NCI-H774 (cell line): ENCODE measurements at regions not wholly inside any gene's neighbourhood (a gene's known extent, or its start where the extent isn't known, plus 50 kb on each side); places are given as distances from the start of the nearest gene placed in this dataset.

Experiments
- DNase-seq: peaks from one replicate; lab custom pipeline; 2025; lab: John Stamatoyannopoulos, UW

DNA sequence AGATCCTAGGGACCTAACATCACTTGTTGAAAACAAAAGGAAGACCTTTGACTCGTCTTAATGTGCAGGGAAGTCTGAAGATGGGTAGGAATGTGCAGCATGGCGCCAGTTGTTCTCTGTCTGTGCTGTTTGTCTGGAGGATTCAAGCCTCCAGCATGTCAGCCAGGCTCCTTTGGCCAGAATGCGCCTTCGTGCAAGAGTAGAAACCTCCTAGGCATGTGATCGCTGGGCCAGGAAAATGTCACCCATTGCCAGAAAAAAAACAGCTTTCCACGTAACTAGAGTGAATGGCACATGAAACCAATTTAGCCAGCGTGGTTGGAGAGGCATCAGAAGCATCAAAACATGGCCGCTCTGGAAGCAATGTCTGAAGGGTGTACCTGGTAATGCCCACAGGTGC, 132.7 kb downstream of the EDN1 start:
- no peak for DNase-seq

DNA sequence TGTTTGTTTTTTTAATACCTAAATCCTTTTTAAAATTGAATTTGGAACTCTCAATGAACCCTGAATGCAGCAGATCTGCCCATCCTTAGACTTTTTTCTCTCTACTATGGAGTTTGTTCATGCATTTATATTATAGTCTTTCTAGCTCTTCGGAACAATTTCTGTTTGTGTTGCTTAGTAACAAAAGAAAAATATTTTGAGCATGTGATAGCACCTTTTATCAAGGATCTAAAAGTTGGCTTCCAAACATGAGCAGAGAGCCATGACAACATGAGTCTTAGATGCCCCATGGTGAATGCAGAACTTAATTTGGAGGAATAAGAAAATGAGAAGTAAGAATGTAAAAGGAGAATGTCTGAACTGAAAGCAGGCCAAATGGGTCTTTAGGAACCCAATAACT, 133.7 kb downstream of the EDN1 start:
- no peak for DNase-seq

DNA sequence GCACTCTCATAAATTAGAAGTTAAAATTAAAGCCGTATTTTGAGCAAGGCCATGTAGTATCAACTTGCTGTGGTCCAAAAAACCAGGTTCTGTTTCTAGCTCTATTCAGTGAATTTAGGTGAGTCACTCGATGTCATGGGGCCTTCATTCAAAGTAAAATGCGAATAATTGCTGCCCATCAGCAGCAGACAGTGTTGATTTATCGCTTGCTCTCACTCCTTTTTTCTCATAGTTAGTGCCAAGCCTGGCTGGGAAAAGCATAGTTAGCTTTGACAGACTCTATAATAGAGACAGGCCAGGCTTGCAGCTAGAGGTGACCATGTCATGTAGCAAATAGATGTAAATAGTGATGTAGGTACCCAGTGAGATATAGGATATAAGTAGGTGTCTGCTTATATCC, 136.0 kb downstream of the EDN1 start:
- DNase-seq = no peak

DNA sequence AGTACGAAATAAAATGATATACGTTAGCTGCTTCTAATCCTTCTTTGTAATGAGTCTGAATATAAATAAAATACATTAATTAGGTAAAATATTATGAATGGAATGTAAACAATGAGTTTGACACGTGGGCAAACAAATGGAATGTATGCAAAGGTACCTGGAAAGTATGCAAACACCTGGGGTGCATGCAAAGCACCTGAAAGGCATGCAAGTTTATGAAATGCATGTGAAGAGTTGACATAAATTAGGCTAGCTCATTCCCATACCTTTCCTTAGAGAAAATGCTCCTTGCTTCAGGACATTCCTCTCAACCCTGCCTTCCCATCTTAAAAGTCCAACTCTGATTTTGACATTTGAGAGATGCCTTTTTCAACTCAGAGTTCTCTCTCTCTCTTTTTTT, 140.9 kb downstream of the EDN1 start:
- DNase-seq = no peak

DNA sequence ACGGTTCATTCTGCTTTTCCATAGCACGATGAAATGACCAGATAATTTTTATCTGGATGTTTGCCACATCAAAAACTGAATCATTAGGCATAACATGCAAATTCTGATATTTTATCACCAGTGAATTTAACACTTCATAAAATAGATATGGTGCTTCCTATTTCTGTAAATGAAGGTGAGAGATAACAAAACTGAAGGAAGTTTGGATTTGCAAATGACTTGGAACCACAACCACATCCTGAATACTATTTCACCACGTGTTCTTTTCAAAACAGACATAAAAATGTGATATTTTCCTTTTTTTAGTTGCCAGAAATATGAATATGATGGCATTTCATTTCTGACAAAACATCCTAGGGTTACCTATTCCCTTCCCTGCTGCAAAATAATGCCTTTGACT, 146.1 kb downstream of the EDN1 start:
- DNase-seq = no peak

DNA sequence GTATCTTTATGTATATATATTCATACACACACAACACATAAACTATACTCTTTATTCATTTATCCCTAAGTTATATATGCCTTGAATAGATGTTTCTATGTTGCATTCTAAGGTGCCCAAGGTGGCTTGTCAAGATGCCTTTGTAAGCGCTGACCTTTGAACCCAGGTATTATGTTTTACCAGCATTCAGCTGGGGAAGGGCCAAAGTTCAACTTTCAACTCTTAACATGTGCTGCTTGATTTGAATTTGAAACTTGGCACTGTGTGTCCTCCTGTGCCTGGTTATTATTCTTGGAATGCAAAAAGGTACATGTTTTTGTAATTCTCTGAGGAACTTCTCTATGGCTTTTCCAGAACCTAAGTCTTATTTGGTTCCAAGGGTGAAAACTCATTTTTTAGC, 146.5 kb downstream of the EDN1 start:
- no peak for DNase-seq

DNA sequence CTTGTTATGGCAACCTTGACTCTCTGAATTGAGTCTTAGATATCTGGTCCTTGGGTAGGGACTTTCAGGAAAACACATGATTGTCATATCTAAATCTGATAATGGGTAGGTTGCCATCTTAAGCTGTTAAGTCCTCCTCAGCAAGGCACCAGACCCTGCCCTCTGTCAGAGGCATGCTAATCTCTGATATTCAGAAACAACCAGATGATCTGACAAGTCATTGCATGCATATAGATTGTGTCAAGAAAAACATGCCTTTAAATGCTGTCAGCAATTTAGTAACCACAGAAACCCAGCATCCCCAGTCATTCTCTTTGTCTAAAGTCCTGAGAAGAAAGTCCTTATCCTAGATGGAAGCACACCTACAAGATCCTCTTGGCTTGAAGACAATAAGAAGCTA, 149.1 kb downstream of the EDN1 start:
- DNase-seq = no peak

DNA sequence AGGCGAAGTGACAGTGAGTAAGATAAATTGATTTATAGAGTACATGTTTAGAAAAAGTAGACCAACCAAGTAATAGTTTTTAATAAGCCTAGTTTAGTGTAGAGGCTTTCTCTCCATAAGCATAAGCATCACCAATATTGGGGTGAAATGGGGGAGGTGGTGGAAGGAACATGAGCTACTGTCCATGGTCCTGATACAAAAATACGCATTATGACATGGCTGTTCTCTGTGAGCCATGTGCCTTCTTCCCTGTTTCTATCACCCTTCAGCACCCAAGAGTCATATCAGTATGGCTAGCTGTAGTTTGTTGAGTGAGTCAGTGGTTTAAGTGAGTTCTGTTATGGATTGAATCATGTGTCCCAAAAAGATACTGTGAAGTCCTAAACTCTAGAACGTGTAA, 150.8 kb downstream of the EDN1 start:
- no peak for DNase-seq

DNA sequence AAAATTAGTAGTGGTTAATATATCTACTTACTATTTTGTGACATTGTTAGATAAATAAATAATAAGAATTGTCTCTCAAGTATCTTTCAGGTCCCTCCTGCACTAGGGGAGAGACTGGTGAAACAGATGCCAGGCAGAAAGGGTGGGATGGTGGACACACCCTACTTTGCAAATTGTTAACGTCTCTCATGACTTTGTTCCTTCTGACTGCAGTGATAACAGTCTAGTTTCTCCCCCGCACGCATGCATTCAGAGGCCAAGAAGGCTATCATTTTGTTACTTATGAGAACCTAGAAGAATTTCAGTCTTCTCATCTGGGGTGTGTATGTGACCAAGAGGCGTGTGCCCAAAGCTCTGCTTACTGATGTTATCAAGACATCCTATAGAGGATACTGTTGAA, 152.3 kb downstream of the EDN1 start:
- no peak for DNase-seq

DNA sequence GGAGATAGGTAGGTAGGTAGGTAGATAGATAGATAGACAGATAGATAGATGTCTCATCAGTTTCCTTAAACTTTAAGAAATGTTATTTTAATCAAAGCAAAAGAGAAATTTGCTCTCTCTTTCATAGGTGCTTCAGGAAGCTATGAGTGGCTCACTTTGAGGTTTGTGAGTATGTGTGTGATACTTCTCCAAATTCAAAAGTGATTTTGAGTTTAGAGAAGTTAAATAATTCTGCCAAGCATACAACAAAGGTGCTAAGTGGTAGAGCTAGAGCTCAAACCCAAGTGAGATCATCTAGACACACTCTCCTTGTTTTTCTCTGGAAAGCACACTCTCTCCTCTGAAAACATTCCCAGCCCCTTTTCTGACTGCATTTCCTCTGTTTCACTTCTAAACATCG, 156.2 kb downstream of the EDN1 start:
- no peak for DNase-seq

DNA sequence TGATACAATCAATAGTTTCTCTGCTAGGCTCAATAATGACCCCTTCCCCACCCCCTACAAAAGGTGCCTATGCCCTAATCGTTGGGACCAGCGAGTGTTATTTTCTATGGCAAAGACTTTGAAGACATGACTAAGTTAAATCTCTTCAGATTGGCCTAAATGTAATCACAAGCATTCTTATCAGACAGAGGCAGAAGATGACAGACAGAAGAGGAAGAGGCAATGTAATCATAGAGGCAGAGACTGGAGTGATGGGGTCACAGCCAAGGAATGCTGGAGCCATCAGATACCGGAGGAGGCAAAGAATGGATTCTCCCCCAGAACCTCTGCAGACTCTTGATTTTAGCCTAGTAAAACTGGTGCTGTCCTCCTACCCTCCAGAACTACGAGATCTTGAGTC, 159.3 kb downstream of the EDN1 start:
- no peak for DNase-seq

DNA sequence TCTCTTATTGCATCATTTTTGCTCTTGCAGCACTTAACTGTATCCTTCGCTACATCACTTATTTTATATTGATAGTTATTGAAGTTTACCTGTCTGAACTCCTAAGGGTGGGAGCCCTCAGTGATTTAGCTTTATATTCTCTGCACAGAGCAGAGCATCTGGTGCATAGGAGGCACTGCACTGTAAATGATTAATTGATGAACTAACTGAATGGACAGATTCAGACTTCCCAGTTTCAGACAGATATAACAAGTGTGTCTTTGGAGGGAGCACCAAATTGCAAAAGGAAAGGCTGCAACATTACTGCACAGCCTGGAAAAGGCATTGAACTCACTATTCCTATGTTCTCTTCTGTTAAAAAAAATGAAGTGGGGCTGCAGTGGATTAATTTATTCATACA, 160.3 kb downstream of the EDN1 start:
- no peak for DNase-seq

DNA sequence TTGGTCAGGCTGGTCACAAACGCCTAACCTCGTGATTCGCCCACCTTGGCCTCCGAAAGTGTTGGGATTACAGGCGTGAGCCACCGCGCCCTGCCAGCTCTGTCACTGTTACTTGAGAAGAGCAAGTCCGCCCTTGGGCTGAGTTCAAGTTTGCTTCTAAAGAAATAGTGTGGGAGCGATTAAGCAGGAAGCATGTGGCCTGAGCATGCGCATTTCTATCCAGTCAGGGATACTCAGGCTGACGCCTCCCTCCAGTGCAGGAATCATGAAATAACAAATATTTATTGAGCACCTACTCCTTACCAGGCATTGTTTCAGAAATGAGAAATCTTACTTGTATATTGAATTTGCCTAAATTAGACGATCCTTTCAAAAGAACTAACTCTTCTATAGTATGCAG, 166.2 kb downstream of the EDN1 start:
- DNase-seq = no peak

DNA sequence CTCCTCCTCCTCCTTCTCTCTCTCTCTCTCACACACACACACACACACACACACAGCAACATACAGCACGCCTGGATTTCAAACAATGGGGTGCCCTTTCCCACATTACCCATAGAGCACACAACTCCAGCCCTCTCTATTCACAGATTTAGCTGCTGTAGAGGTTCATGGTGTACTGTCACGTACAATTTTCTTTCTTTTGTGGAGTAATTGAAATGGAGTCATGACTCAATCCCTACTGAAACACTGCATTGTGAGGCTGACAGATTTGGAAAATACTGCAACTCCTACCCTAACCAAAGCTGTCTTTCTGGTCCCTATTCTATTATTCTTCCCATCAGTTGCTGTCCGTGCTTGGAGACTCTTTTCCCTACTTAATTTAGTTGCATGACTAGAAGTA, 166.9 kb downstream of the EDN1 start:
- no peak for DNase-seq

DNA sequence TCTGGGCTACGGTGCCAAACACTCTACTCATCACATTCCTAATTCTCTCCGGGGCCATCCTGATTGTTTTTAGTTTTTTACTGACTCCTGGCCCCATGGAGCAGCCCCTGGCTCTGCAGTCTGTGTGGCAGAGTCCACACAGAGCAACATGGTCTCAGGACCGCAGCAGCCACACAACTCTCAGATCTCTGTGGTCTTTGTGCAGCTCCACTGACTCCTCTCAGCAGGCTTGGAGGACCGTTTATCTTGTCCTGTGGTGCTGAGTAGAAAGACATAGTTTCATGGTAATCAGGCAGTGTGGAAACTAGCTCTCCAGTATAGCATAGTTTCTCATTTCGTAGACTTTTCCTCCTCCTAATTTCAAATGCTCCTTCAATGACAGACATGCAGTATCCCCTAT, 168.4 kb downstream of the EDN1 start:
- no peak for DNase-seq

DNA sequence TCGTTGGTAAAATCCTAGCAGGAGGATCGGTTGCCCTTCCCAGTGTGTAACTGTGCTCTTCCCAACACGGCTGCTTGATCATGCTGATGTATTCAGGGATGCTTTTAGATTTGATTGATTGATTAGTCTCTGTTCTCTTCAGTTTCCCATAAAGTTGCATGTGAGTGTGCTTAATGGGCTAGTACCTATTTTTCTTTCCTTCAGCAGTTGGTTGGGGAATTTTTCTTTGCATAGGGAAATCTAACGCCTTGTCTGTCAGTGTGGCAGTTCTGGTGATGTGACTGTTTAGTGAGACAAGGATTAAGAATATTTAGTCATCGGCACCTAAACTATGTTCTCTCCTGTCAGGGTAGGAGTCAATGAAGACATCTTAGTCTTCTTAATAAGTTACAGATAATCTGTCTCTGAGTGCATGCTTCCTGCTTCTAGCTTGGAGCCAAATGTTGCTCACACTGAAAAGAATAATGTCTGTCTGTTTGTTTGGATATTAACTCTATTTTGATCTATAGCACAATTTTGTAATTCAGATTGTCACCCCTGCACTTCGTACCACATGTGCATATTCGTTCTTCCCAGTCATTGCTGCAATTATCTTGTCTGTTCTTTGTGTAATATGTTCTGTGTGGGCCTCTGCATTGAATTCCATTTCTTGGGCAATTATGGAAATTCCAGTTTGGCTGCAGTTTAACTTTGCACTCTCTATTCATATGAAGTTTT, 169.9 kb downstream of the EDN1 start:
- DNase-seq = no peak

DNA sequence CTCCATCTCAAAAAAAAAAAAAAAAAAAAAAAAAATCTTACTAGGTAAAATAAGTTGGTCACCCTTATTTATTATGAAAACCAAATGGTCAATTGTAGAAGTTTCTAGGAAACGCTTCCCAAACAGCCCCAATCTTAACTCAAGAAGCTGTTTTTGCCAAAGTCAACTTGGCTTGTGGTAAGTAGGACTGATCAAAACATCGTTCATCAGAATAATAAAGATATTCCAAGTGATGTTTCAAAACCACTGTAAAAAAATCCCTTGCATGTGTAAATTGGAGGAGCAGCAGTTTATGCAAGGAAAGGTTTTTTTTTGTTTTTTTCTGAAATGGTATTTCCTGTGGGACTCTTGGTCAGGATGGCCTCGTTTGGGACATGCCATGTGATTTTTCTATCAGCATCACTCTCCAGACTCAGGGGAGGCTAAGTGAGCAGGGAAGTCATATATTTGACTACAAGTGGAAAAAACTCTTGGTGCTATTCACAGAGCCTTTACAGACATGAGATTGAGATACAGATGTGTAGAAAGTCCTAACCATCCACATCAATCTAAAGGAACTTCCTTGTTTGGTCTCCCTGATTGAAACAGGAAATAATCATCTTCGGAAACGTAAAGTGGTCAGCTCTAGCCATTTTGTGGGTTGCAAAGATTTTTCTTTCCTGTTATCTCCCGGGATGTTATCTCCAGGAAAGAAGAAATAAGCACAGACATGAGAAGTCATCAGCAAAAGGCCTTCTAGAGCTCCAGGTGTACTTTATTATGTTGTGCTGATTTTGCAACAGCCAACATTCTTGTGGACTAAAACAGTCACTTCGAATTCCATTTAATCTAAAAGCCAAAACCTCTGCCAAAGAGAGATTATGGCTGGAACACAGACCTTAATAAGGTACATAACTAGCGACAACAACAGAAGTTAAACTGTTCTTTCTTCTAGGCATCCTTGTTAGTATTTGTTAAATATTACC, 177.8 kb downstream of the EDN1 start:
- no peak for DNase-seq

DNA sequence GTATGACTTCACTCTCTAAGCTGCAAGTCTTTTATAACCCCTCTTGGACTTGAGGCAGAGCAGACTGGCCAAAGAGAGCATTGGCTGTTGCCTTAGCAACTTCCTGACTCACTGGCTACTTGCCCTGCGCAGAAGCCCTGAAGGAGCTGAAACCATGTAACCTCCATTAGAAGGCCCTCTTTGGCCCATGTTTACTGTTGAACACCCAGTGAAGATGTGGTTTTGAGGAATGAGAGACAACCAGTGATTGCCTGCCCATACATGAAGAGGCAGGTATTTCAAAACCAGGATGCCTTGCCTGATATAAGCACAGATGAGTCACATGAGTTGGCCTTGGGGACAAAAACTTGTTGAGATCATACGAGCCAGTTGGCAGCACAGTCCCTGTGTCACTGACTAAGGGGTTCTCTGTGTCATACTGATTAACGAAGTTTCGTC, 182.5 kb downstream of the EDN1 start:
- DNase-seq = no peak

DNA sequence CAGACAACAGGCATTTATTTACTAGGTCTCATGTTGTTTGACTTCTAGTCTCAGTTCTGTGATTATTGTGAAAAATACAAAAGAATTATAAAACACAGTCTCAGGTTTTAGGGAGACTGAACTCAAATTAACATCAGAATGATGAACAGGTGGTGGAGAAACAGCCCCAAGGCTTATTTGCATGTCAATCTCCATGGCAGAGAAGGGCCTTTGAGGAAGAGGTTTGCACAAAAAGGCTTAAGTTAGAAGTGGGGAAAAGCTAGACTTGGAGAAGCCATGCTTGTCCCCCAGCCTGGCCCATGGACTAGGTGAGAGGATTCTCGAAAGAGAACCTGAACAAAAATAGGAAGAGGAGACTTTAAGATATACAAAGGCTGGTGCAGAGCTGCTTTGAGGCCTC, 183.3 kb downstream of the EDN1 start:
- no peak for DNase-seq

DNA sequence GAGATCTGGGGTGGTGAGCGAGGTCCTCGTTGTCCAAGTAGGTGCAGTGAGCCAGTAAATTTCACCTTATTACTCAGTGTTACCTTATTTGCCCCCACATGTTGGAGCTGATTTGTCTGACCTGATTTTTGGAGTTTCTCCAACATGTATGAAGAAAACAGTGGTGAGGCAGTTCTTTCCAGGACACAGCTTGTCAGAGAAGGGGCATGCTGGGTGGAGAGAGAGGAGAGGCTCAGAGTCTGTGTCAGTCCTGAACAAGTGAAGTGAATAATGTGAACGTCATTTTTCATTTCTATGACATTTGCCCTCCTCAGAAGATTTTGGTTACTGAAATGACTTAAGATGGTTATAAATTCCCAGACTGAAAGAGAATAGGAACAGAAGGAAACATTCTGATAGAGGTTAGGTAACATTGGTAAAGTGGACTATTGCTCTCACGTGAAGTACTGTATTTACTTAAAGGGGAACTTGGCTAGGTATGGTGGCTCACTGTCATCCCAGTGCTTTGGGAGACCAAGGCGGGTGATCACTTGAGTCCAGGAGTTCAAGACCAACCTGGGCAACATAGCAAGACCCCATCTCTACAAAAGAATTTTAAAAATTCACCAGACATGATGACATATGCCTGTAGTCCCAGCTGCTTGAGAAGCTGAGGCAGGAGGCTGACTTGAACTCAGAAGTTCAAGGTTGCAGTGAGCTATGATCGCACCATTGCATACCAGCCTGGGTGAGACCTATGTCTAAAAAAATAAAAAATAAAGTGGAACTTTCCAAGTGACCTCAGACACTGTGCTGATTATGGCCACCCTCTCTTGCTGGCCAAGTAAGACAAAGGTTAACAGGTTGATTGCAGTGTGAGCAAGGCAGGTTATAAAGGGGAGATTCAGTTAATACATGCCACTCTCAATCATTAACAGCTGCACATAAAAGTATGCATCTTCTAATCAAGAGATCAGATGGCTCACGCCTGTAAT, 184.3 kb downstream of the EDN1 start:
- DNase-seq = no peak

DNA sequence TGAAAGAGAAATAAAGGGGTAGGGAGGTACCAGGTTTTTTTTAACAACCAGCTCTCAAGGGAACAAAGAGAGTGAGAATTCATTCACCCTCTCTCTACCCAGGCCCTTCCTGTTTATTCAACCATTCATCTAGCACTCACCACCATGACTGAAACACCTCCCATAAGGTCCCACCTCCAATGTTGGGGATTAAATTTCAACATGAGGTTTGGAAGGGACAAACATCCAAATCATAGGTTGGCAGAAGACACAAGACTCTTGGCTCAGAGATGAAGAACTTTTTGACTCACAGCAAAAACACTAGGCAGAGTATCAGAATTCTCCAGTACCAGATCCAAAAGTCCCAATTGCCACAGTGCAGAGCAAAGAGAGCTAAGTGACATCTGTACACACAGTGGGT, 186.3 kb downstream of the EDN1 start:
- no peak for DNase-seq

DNA sequence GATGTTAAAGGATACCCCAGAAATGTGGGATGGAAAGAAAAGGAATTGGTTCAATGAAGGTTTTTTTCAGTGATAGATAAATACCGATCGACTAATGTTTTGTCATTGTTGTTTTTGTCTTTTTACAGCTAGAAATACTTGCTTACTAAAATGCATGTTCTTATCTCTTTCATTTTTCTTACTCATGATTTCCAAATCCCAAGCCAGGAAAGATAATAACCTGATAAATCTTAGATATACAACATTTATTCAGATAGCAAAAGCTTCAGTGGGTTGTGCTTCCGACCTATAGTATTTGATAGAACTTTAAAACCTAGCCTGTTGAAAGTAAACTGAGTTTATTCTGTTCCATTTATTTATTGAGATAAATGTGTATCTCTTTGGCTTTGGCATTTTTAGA, 187.5 kb downstream of the EDN1 start:
- no peak for DNase-seq
